GM12878 (cell line): ENCODE measurements at regions not wholly inside any gene's neighbourhood (a gene's known extent, or its start where the extent isn't known, plus 50 kb on each side); places are given as distances from the start of the nearest gene placed in this dataset.

Experiments
- ATAC-seq: fragments of 200-7000 bp; cut with Tn5 transposase; 3 replicates; pipeline ENCODE4 v1.9.1; 2020; ENCODE audit warnings: mild to moderate bottlenecking, moderate library complexity
- BruUV-seq: library from RNA; stranded (reverse); fragments of 400-500 nt; replicated peaks from 2 replicates; lab custom pipeline; 2021; lab: Mats Ljungman, UMichigan
- CTCF ChIA-PET: fragments of 300-600 bp; sonication (Branson Sonifier 250); formaldehyde crosslinking; extraction: SDS; loops from one replicate; lab custom pipeline; 2021; ENCODE audit warnings: inconsistent platforms; lab: Yijun Ruan, JAX
- POLR2A ChIA-PET: fragments of 350-600 bp; formaldehyde crosslinking; extraction: SDS; loops from one replicate; lab custom pipeline; 2021; ENCODE audit warnings: inconsistent platforms; lab: Charles Lee
- RAD21 ChIA-PET: fragments of 300-600 bp; sonication (Branson Sonifier 250); formaldehyde crosslinking; loops from one replicate; lab custom pipeline; 2023; ENCODE audit warnings: antibody characterized with exemption; ENCODE audit not compliant: unreplicated experiment; lab: Charles Lee
- SMC1A ChIA-PET: fragments of 300-600 bp; sonication (Branson Sonifier 250); formaldehyde crosslinking; loops from one replicate; lab custom pipeline; 2023; ENCODE audit not compliant: unreplicated experiment, uncharacterized antibody; lab: Charles Lee
- DNase-seq: peaks from one replicate; pipeline ENCODE4 v3.0.0-alpha.2; 2011; ENCODE audit warnings: low read depth, low spot score
- FAIRE-seq: peaks from 3 replicates; lab custom pipeline; 2011; peaks lifted over from hg19 to GRCh38; lab: Jason Lieb, UNC
- H2AFZ ChIP-seq: 2 replicates; pipeline ENCODE4 v1.6.0; 2011; ENCODE audit warnings: low read depth, low read length, control low read depth; ENCODE audit not compliant: control insufficient read depth
- H3K27ac ChIP-seq: 2 replicates; pipeline ENCODE4 v1.5.1; 2011; ENCODE audit warnings: control low read depth; ENCODE audit not compliant: control insufficient read depth, insufficient read depth
- H3K27me3 ChIP-seq, 2 experiments: replicated peaks in 1 of 2; 2 replicates each; pipeline versions ENCODE4 v1.6.0 to v1.6.1; 2011; ENCODE audit warnings: low read length in 1 of 2; ENCODE audit not compliant: control insufficient read depth in 2 of 2, insufficient read depth in 2 of 2
- H3K36me3 ChIP-seq, 2 experiments: 2 replicates each; pipeline ENCODE4 v1.5.1; 2011; ENCODE audit warnings: low read length in 1 of 2; ENCODE audit not compliant: control insufficient read depth in 2 of 2, insufficient read depth in 2 of 2
- H3K4me1 ChIP-seq: 2 replicates; pipeline ENCODE4 v1.6.1; 2011; ENCODE audit warnings: mild to moderate bottlenecking, low read length, moderate library complexity, mixed read lengths; ENCODE audit not compliant: control insufficient read depth, insufficient read depth
- H3K4me2 ChIP-seq: 2 replicates; pipeline ENCODE4 v1.6.0; 2011; ENCODE audit warnings: control low read depth; ENCODE audit not compliant: control insufficient read depth, insufficient read depth
- H3K4me3 ChIP-seq: fragments of 200-600 bp; sonication (generic); 2 replicates; pipeline ENCODE4 v1.5.1; 2016
- H3K79me2 ChIP-seq: 2 replicates; pipeline ENCODE4 v1.6.0; 2011; ENCODE audit warnings: low read length; ENCODE audit not compliant: control insufficient read depth, insufficient read depth
- H3K9ac ChIP-seq: 2 replicates; pipeline ENCODE4 v1.8.0; 2011; ENCODE audit warnings: low read length, control low read depth, mixed read lengths; ENCODE audit not compliant: control insufficient read depth, insufficient read depth
- H3K9me3 ChIP-seq: replicated peaks from 3 replicates; pipeline ENCODE4 v1.5.1; 2011; ENCODE audit warnings: mild to moderate bottlenecking, low read length; ENCODE audit not compliant: control insufficient read depth, insufficient read depth
- H4K20me1 ChIP-seq: 2 replicates; pipeline ENCODE4 v1.6.0; 2011; ENCODE audit not compliant: control insufficient read depth, insufficient read depth
- ASH2L ChIP-seq: fragments of 300-600, 200-600 bp; sonication (generic); IDR thresholded peaks from 2 replicates; pipeline ENCODE4 v1.6.1; 2017; ENCODE audit warnings: low read depth, mild to moderate bottlenecking, borderline replicate concordance
- BACH1 ChIP-seq: fragments of 450-650 bp; IDR thresholded peaks from 2 replicates; pipeline ENCODE4 v1.6.1; 2017; ENCODE audit warnings: mild to moderate bottlenecking, borderline replicate concordance
- CEBPB ChIP-seq, 2 experiments: fragments of 150-350 bp in 1 of 2; IDR thresholded peaks; 2 replicates each; pipeline ENCODE4 v1.6.1; 2012 to 2014; ENCODE audit warnings: low read depth in 2 of 2, low read length in 2 of 2, borderline replicate concordance in 1 of 2, inconsistent platforms in 1 of 2
- EZH2 ChIP-seq: IDR thresholded peaks from 2 replicates; pipeline ENCODE4 v1.6.1; 2012; ENCODE audit warnings: low read depth, mild to moderate bottlenecking, control low read depth, inconsistent platforms, low read length, borderline replicate concordance; ENCODE audit not compliant: control insufficient read depth
- IKZF1 ChIP-seq: fragments of 450-650 bp; conservative IDR thresholded peaks from 2 replicates; pipeline ENCODE4 v1.6.1; 2017; ENCODE audit warnings: antibody characterized with exemption, mild to moderate bottlenecking
- MTA2 ChIP-seq: fragments of 450-650 bp; IDR thresholded peaks from 2 replicates; pipeline ENCODE4 v1.6.1; 2016; ENCODE audit warnings: low read depth, mild to moderate bottlenecking, moderate library complexity
- NFIC ChIP-seq: IDR thresholded peaks from 2 replicates; pipeline ENCODE4 v1.6.1; 2012; ENCODE audit warnings: low read depth, mild to moderate bottlenecking, inconsistent platforms, low read length, moderate library complexity
- NR2F1 ChIP-seq: fragments of 450-650 bp; conservative IDR thresholded peaks from 2 replicates; pipeline ENCODE4 v1.6.1; 2017; ENCODE audit warnings: mild to moderate bottlenecking
- PAX8 ChIP-seq: fragments of 450-650 bp; IDR thresholded peaks from 2 replicates; pipeline ENCODE4 v1.6.1; 2017; ENCODE audit warnings: mild to moderate bottlenecking, moderate library complexity
- POLR2A ChIP-seq: IDR thresholded peaks from 2 replicates; pipeline ENCODE4 v1.6.1; 2011; ENCODE audit warnings: low read depth, mild to moderate bottlenecking, low read length
- RAD21 ChIP-seq: IDR thresholded peaks from 2 replicates; pipeline ENCODE4 v1.6.1; 2011; ENCODE audit warnings: mild to moderate bottlenecking, low read depth, low read length, moderate library complexity; ENCODE audit not compliant: insufficient read depth
- SMAD1 ChIP-seq: fragments of 450-650 bp; IDR thresholded peaks from 2 replicates; pipeline ENCODE4 v1.6.1; 2018; ENCODE audit warnings: mild to moderate bottlenecking, low read depth; ENCODE audit not compliant: partially characterized antibody
- SMAD5 ChIP-seq: IDR thresholded peaks from 2 replicates; pipeline ENCODE4 v1.6.1; 2016; ENCODE audit warnings: antibody characterized with exemption, low read depth
- SREBF2 ChIP-seq: IDR thresholded peaks from 2 replicates; pipeline ENCODE4 v1.6.1; 2012; ENCODE audit warnings: mild to moderate bottlenecking, low read length
- SRF ChIP-seq, 2 experiments: IDR thresholded peaks; 2 replicates each; pipeline ENCODE4 v1.6.1; 2011; ENCODE audit warnings: low read depth in 2 of 2, low read length in 2 of 2, mild to moderate bottlenecking in 1 of 2, moderate library complexity in 1 of 2
- YBX1 ChIP-seq: fragments of 450-650 bp; IDR thresholded peaks from 2 replicates; pipeline ENCODE4 v1.6.1; 2016; ENCODE audit warnings: antibody characterized with exemption
- ZNF622 ChIP-seq: fragments of 450-650 bp; IDR thresholded peaks from 2 replicates; pipeline ENCODE4 v1.6.1; 2017; ENCODE audit warnings: mild to moderate bottlenecking, inconsistent platforms
- WGBS: methylation state at CpG from one replicate; pipeline ENCODE4 v1.1.6; 2016; ENCODE audit warnings: low lambda C conversion rate; ENCODE audit not compliant: insufficient replicate concordance, insufficient coverage; ENCODE audit errors: missing lambda C conversion rate; 5-methylcytosine and 5-hydroxymethylcytosine counted together
- in situ Hi-C: fragments of 300-500 bp; cut with MboI; formaldehyde crosslinking; loops from 9 replicates; pipeline ENCODE4 v1.14.3; 2018; ENCODE audit warnings: mixed read lengths
- intact Hi-C: fragments of 100-400 bp; cut with micrococcal nuclease; formaldehyde crosslinking; loops from one replicate; pipeline ENCODE4 v1.14.2; 2022; ENCODE audit not compliant: unreplicated experiment
- TF ChIP-seq, protein P1 (sequence below): fragments of 450-650 bp; IDR thresholded peaks from 2 replicates; pipeline ENCODE4 v1.6.1; 2017; ENCODE audit warnings: mild to moderate bottlenecking, moderate library complexity
- TF ChIP-seq, protein P2 (sequence below): fragments of 450-650 bp; conservative IDR thresholded peaks from 2 replicates; pipeline ENCODE4 v1.6.1; 2017; ENCODE audit warnings: mild to moderate bottlenecking, moderate library complexity

DNA sequence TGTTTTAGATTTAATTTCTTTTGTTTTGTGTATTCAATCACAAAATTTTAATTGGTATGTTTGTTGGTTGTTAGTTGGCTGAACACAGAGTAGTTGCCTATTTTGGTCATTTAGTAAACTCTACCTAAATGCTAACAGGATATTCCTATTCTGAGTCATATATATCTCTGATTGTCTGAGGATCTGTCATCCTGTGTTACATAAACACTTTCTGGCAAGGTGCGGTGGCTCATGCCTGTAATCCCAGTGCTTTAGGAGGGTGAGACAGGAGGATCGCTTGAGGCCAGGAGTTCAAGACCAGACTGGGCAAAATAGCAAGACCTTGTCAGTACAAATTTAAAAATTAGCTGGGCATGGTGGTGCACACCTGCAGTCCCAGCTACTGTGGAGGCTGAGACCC lies 178.6 kb downstream of the PLCE1 start:
- ChIA-PET RAD21 (no interaction called here), SMC1A (no interaction called here), POLR2A (no interaction called here), CTCF (no interaction called here)
- Histone ChIP-seq H3K36me3 (no peaks in the 10 kb centered on the region), H3K79me2 (no peaks in the 10 kb centered on the region), H3K27me3 (peaks cover 0 to 2% of the 10 kb centered on the region in 2 experiments; a peak in 1 of 4 replicates), H3K27ac (no peak overlapping the region), H3K9me3 (no peaks in the 10 kb centered on the region), H3K9ac (no peak overlapping the region), H3K4me1 (no peaks in the 10 kb centered on the region), H3K4me3 (no peak overlapping the region), H3K4me2 (no peak overlapping the region), H2AFZ (no peak overlapping the region), H4K20me1 (no peaks in the 10 kb centered on the region)
- DNase-seq, result no peak
- TF ChIP-seq ASH2L (no peak), SMAD5 (no peak), SMAD1 (no peak), ZNF622 (no peak), BACH1 (no peak), SREBF2 (no peak), PAX8 (no peak), IKZF1 (no peak), NFIC (no peak), SRF (IDR thresholded peaks at IDR 0.05; ENCODE audit: low read depth in 2 of 2, low read length in 2 of 2) (no peak), MTA2 (no peak), YBX1 (no peak), POLR2A (no peak), EZH2 (no peak), RAD21 (no peak), CEBPB (IDR thresholded peaks at IDR 0.05; ENCODE audit: borderline replicate concordance in 1 of 2, low read depth in 2 of 2, low read length in 2 of 2) (no peak), NR2F1 (no peak)
- TF ChIP-seq, protein P1, sequence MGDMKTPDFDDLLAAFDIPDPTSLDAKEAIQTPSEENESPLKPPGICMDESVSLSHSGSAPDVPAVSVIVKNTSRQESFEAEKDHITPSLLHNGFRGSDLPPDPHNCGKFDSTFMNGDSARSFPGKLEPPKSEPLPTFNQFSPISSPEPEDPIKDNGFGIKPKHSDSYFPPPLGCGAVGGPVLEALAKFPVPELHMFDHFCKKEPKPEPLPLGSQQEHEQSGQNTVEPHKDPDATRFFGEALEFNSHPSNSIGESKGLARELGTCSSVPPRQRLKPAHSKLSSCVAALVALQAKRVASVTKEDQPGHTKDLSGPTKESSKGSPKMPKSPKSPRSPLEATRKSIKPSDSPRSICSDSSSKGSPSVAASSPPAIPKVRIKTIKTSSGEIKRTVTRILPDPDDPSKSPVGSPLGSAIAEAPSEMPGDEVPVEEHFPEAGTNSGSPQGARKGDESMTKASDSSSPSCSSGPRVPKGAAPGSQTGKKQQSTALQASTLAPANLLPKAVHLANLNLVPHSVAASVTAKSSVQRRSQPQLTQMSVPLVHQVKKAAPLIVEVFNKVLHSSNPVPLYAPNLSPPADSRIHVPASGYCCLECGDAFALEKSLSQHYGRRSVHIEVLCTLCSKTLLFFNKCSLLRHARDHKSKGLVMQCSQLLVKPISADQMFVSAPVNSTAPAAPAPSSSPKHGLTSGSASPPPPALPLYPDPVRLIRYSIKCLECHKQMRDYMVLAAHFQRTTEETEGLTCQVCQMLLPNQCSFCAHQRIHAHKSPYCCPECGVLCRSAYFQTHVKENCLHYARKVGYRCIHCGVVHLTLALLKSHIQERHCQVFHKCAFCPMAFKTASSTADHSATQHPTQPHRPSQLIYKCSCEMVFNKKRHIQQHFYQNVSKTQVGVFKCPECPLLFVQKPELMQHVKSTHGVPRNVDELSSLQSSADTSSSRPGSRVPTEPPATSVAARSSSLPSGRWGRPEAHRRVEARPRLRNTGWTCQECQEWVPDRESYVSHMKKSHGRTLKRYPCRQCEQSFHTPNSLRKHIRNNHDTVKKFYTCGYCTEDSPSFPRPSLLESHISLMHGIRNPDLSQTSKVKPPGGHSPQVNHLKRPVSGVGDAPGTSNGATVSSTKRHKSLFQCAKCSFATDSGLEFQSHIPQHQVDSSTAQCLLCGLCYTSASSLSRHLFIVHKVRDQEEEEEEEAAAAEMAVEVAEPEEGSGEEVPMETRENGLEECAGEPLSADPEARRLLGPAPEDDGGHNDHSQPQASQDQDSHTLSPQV, result no peak
- TF ChIP-seq, protein P2, sequence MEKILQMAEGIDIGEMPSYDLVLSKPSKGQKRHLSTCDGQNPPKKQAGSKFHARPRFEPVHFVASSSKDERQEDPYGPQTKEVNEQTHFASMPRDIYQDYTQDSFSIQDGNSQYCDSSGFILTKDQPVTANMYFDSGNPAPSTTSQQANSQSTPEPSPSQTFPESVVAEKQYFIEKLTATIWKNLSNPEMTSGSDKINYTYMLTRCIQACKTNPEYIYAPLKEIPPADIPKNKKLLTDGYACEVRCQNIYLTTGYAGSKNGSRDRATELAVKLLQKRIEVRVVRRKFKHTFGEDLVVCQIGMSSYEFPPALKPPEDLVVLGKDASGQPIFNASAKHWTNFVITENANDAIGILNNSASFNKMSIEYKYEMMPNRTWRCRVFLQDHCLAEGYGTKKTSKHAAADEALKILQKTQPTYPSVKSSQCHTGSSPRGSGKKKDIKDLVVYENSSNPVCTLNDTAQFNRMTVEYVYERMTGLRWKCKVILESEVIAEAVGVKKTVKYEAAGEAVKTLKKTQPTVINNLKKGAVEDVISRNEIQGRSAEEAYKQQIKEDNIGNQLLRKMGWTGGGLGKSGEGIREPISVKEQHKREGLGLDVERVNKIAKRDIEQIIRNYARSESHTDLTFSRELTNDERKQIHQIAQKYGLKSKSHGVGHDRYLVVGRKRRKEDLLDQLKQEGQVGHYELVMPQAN, result no peak
- no TSS peak for BruUV-seq
- WGBS, result 51% methylated on average over 2 of the region's 2 CpGs
- FAIRE-seq, result no peak
- in situ Hi-C loops, result no loop called here
- no peak for ATAC-seq
- intact Hi-C loops, result no loop called here
